ENCODE measurements at regions not wholly inside any gene's neighbourhood (a gene's known extent, or its start where the extent isn't known, plus 50 kb on each side); places are given as distances from the start of the nearest gene placed in this dataset.
"Not testable (repeated sequence)": the region's sequence is repeated elsewhere in the genome, so short reads cannot be mapped to it uniquely, and the experiment has no call there.

DNA sequence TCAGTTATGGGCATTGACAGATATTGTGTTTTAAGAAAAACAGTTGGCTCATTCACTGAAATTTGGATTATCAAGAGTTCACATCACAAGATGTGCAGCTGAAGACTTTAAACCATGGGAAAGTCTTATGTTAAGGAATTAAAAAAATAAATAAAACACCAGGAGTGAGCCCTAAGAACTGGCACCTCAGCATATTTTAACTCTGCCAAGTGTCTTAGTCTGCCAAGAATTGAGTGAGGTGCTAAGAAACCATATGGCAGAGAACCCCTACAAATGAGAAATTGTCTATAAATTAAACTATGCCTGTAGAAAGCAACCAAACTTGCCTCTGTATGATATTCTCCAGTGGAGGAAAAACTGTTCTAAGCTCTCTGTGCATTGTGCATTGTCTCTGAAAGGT is 78.5 kb downstream of the VCY start:
- ATAC-seq (ENCODE audit: insufficient read depth, low FRiP score) (no peak), DNase-seq (peak in 1 of 3 donors; percentile 56)
- H3K27me3 ChIP-seq (ENCODE audit: control insufficient read depth in 3 of 3, insufficient read depth in 3 of 3, low read length in 2 of 3) = no peaks in the 10 kb centered on the region
- no peaks in the 10 kb centered on the region for H3K4me1 ChIP-seq (ENCODE audit: control insufficient read depth in 5 of 5, insufficient read depth in 5 of 5, low read length in 5 of 5)
- H3K9ac ChIP-seq (ENCODE audit: insufficient read depth in 1 of 2, low read length in 2 of 2) = no peak overlapping the region
- no peak overlapping the region for H3K27ac ChIP-seq (ENCODE audit: low read depth in 1 of 2, low read length in 1 of 2)
- H3K9me3 ChIP-seq (ENCODE audit: control insufficient read depth in 4 of 4, insufficient read depth in 3 of 4, low read length in 3 of 4) = no peaks in the 10 kb centered on the region
- H3K36me3 ChIP-seq (ENCODE audit: control insufficient read depth in 4 of 4, insufficient read depth in 4 of 4, low read length in 4 of 4) = no peaks in the 10 kb centered on the region
- no peak for TF ChIP-seq CTCF (IDR thresholded peaks at IDR 0.05; ENCODE audit: control extremely low read depth, extremely low read depth)
- no peak overlapping the region for H3K4me3 ChIP-seq

DNA sequence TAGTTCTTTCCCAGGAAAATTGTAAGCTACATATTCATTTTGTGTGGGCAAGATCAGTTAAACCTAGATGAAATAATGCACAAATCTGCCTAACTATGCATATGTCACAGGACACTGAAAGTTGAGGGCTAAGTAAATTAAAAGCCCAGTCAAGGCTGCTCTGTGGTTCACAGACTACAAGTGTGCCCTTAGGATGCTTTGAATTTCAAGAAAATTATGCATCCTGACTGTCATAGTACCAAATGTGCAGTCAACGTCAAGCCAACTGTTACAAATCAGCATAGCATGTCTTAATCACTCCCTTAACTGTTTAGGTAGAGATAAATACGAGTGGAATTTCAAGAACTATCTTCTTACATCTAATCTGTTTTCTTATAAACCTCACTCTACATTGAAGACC is 55.8 kb downstream of the VCY start:
- not testable (repeated sequence) for H3K9me3 ChIP-seq (ENCODE audit: control insufficient read depth in 4 of 4, insufficient read depth in 3 of 4, low read length in 3 of 4); H3K4me3 ChIP-seq; ATAC-seq (ENCODE audit: insufficient read depth, low FRiP score); H3K27me3 ChIP-seq (ENCODE audit: control insufficient read depth in 3 of 3, insufficient read depth in 3 of 3, low read length in 2 of 3); H3K9ac ChIP-seq (ENCODE audit: insufficient read depth in 1 of 2, low read length in 2 of 2); H3K4me1 ChIP-seq (ENCODE audit: control insufficient read depth in 5 of 5, insufficient read depth in 5 of 5, low read length in 5 of 5); H3K36me3 ChIP-seq (ENCODE audit: control insufficient read depth in 4 of 4, insufficient read depth in 4 of 4, low read length in 4 of 4); DNase-seq; H3K27ac ChIP-seq (ENCODE audit: low read depth in 1 of 2, low read length in 1 of 2)
- WGBS, 2 donors = 85% methylated on average over 2 of the region's 2 CpGs; no CpG with 5 or more reads in 1 of the 2 donors

All from lung (tissue), 11 donors.